MM.1S (cell line): ENCODE measurements at regions not wholly inside any gene's neighbourhood (a gene's known extent, or its start where the extent isn't known, plus 50 kb on each side); places are given as distances from the start of the nearest gene placed in this dataset.

Experiments used
- CTCF ChIP-seq: fragments of 300-600 bp; sonication (generic); IDR thresholded peaks from 2 replicates; pipeline ENCODE4 v1.5.1; 2016; ENCODE audit warnings: antibody characterized with exemption, low read length, mixed read lengths
- EZH2 ChIP-seq: fragments of 300-600 bp; sonication (generic); optimal IDR thresholded peaks from 2 replicates; pipeline ENCODE3; 2017; ENCODE audit warnings: low read depth, mild to moderate bottlenecking, antibody characterized with exemption, low read length, mixed read lengths
- EZH2phosphoT487 ChIP-seq: fragments of 300-600 bp; sonication (generic); IDR thresholded peaks from 2 replicates; pipeline ENCODE4 v1.6.1; 2018; ENCODE audit warnings: antibody characterized with exemption, low read length

DNA sequence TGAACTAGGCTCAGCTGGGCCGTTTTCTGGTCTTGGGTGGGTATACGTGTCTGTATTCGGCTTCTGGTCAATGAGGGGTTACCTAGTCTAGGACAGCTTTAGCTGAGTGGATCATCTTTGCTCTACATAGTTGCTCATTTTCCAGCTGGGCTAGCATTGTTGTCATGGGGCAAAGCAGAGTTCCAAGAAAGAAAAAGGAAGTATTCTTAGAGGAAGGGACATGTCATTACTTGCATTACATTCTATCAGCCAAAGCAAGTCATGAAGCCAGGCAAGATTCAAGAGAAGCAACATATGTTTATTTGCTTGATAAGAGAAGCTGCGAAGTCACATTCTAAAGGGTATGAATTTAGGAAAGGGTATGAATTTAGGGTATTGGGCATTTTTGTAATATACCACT, 396.5 kb downstream of the ZNF608 start:
- TF ChIP-seq EZH2phosphoT487 (no peak), CTCF (no peak), EZH2 (no peak)
